Testis (tissue), 2 donors: ENCODE measurements at regions not wholly inside any gene's neighbourhood (a gene's known extent, or its start where the extent isn't known, plus 50 kb on each side); places are given as distances from the start of the nearest gene placed in this dataset.

Source experiments
- DNase-seq: peaks from one replicate; pipeline ENCODE4 v3.0.0-alpha.2; 2019
- H3K27ac ChIP-seq, 2 donors: fragments of 200-600 bp; sonication (generic); one replicate each; pipeline ENCODE4 v1.5.1; 2019
- H3K27me3 ChIP-seq: fragments of 200-600 bp; sonication (generic); one replicate; pipeline ENCODE4 v1.5.1; 2019
- H3K36me3 ChIP-seq: fragments of 200-600 bp; sonication (generic); one replicate; pipeline ENCODE4 v1.5.1; 2017; ENCODE audit warnings: low read depth; ENCODE audit errors: missing control alignments
- H3K4me1 ChIP-seq: fragments of 200-600 bp; sonication (generic); one replicate; pipeline ENCODE4 v1.5.1; 2019
- H3K4me3 ChIP-seq, 2 donors: fragments of 200-600 bp; sonication (generic); one replicate each; pipeline ENCODE4 v1.5.1; 2017 to 2019
- H3K9me3 ChIP-seq: fragments of 200-600 bp; sonication (generic); one replicate; pipeline ENCODE4 v1.5.1; 2017
- POLR2A ChIP-seq: fragments of 450-650 bp; IDR thresholded peaks from one replicate; pipeline ENCODE4 v1.6.1; 2017; ENCODE audit warnings: antibody characterized with exemption, mild to moderate bottlenecking, moderate library complexity
- WGBS, 2 donors: methylation state at CpG; one replicate each; pipeline ENCODE4 v1.1.5; 2018; 5-methylcytosine and 5-hydroxymethylcytosine counted together
- intact Hi-C: fragments of 100-400 bp; cut with DNase I; formaldehyde crosslinking; loops from one replicate; pipeline ENCODE4 v1.15.1; 2023; ENCODE audit warnings: low total_unique reads
- TF ChIP-seq, protein P1 (sequence below), 3 experiments: fragments of 450-650 bp in 2 of 3; fragments of 200-600 bp in 1 of 3; sonication (generic) in 1 of 3; IDR thresholded peaks; one replicate each; pipeline ENCODE4 v1.5.1; 2016 to 2019; ENCODE audit warnings: antibody characterized with exemption in 3 of 3, mild to moderate bottlenecking in 2 of 3, moderate library complexity in 1 of 3

DNA sequence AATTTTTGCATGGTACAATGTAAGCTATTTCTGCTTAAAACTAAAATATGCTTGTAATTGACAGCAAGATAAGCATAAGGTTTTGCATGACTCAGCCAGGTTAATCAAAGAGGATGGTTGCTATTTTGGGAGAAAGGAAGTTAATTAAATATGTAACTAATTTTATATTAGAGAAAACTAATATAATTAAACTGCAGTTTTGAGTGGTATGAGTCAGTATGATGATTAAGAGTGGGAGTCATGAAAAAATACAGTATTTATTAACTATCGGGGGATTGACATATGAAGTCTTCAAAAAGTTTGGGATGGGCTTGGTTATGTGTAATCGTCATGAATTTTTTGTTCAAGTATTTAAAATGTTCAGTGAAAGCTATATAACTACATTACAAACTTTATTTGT is 54.0 kb upstream of the CDK20 start:
- no peak for DNase-seq
- TF ChIP-seq, protein P1, sequence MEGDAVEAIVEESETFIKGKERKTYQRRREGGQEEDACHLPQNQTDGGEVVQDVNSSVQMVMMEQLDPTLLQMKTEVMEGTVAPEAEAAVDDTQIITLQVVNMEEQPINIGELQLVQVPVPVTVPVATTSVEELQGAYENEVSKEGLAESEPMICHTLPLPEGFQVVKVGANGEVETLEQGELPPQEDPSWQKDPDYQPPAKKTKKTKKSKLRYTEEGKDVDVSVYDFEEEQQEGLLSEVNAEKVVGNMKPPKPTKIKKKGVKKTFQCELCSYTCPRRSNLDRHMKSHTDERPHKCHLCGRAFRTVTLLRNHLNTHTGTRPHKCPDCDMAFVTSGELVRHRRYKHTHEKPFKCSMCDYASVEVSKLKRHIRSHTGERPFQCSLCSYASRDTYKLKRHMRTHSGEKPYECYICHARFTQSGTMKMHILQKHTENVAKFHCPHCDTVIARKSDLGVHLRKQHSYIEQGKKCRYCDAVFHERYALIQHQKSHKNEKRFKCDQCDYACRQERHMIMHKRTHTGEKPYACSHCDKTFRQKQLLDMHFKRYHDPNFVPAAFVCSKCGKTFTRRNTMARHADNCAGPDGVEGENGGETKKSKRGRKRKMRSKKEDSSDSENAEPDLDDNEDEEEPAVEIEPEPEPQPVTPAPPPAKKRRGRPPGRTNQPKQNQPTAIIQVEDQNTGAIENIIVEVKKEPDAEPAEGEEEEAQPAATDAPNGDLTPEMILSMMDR (IDR thresholded peaks at IDR 0.05): no peak
- no peak for TF ChIP-seq POLR2A
- Histone ChIP-seq H3K9me3 (no peaks in the 10 kb centered on the region), H3K27me3 (no peaks in the 10 kb centered on the region), H3K4me1 (no peaks in the 10 kb centered on the region), H3K36me3 (no peaks in the 10 kb centered on the region), H3K4me3 (no peak overlapping the region), H3K27ac (no peak overlapping the region)
- 94 to 95% methylated on average over 2 of the region's 2 CpGs for WGBS, 2 donors
- intact Hi-C loops: no loop called here

DNA sequence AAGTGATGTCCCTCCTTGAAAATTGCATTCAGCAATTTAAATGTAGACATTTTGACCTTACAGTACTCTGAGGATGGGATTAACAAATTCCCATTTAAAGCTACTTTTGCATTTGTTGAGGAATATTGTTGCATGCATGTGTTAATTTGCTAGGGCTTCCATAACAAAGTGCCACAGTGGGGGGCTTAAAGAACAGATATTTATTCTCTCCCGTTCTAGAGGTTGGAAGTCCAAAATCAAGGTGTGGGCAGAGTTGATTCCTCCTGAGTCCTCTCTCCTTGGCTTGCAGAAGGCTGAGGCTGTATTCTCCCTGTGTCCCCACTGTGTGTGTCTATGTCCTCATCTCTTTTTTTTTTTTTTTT is 51.8 kb upstream of the CDK20 start:
- Histone ChIP-seq H3K4me3 (no peak overlapping the region), H3K4me1 (no peaks in the 10 kb centered on the region), H3K27ac (no peak overlapping the region), H3K27me3 (no peaks in the 10 kb centered on the region), H3K9me3 (no peaks in the 10 kb centered on the region), H3K36me3 (no peaks in the 10 kb centered on the region)
- whole genome bisulfite sequencing, 2 donors: 81 to 100% methylated on average over 1 of the region's 1 CpG
- DNase-seq: no peak
- intact Hi-C loops: no loop called here
- no peak for TF ChIP-seq POLR2A
- TF ChIP-seq, protein P1 (IDR thresholded peaks at IDR 0.05): no peak

DNA sequence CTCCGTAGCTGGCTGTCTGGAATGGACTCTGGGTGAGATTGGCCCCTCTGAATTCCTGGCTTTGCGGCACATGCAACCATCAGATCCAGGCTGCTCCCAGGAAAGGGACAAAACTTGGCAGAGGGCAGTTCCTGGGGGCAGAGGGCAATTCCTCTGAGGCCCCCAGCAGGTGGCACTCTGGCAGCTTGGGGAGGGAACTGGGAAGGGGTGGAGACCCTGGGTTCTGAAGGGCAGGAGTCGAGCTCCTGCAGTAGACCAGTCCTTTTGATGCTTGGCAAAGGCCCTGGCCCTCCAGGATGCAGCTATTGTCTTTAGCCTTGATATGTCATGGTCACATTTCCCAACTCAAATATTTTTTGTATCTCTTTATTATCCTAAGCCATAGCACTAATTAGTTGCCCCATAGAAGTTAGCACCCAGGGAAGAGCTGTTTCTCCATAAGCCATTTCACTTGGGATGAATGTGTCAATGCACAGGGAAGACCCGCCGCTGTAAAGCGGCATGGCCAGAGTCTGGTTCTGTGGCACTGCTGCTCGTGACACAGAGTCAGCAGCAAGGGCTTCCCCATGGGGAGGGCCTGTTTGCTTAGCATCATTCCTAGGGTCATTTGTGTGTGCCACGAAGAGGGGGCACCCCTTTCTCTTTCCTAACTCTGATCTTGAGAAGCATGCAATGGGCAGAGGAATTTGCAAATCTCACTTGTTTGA is 51.2 kb upstream of the CDK20 start:
- WGBS, 2 donors: 87 to 88% methylated on average over 8 of the region's 8 CpGs
- TF ChIP-seq, protein P1 (IDR thresholded peaks at IDR 0.05): no peak
- TF ChIP-seq POLR2A: no peak
- no peaks in the 10 kb centered on the region for H3K4me1 ChIP-seq
- no peaks in the 10 kb centered on the region for H3K36me3 ChIP-seq
- intact Hi-C loops: no loop called here
- DNase-seq: no peak
- no peaks in the 10 kb centered on the region for H3K27me3 ChIP-seq
- no peak overlapping the region for H3K4me3 ChIP-seq
- H3K27ac ChIP-seq: no peak overlapping the region
- H3K9me3 ChIP-seq: no peaks in the 10 kb centered on the region

DNA sequence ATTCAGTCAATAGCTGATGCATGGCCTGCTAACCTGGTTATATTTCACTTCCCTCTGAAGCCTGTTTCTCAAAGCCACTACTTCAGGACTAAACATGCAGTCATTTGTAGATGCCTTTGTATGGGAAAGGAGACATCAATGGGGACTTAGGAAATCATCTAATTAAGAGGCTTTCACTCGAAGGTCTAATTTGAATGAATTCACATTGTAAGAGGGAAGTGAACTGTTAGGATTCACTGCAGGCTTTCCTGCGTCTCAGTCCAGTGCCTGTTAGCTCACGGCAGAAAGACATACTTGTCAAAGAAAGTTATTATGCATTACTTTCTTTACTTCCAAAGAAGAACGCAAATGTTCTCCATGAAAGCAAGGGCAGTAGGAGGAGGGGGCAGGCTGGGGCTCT is 50.6 kb upstream of the CDK20 start:
- DNase-seq: no peak
- TF ChIP-seq, protein P1 (IDR thresholded peaks at IDR 0.05): no peak
- no peak for TF ChIP-seq POLR2A
- H3K4me1 ChIP-seq: no peaks in the 10 kb centered on the region

More for the DNA sequence above, 50.6 kb upstream of the CDK20 start:
- Histone ChIP-seq H3K4me3 (no peak overlapping the region), H3K27ac (no peak overlapping the region), H3K9me3 (no peaks in the 10 kb centered on the region), H3K27me3 (no peaks in the 10 kb centered on the region), H3K36me3 (no peaks in the 10 kb centered on the region)
- intact Hi-C loops: no loop called here
- 83 to 84% methylated on average over 4 of the region's 4 CpGs for WGBS, 2 donors
